ENCODE measurements at regions not wholly inside any gene's neighbourhood (a gene's known extent, or its start where the extent isn't known, plus 50 kb on each side); places are given as distances from the start of the nearest gene placed in this dataset.
"Not testable (repeated sequence)": the region's sequence is repeated elsewhere in the genome, so short reads cannot be mapped to it uniquely, and the experiment has no call there.

GRCh38 chr17:15869868-15870267 is 75.1 kb upstream of the ADORA2B start:
- not testable (repeated sequence) for DNase-seq (ENCODE audit: low spot score)

DNA sequence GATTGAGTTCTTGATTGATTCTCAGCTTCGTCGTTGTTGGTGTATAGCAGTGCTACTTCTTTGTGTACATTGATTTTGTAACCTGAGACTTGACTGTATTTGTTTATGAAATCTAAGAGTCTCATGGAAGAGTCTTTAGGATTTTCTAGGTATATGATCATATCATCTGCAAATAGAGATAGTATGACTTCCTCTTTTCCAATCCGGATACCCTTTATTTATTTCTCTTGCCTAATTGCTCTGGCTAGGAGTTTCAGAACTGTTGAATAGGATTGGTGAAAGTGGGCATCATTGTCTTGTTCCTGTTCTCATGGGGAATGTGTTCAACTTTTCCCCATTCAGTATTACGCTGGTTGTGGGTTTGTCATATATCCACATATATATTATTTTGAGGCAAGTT is 72.3 kb upstream of the ADORA2B start:
- H3K36me3 Mint-ChIP-seq (ENCODE audit: low read depth); H3K27ac Mint-ChIP-seq; DNase-seq (ENCODE audit: low spot score); intact Hi-C loops (cut with micrococcal nuclease); H3K9me3 Mint-ChIP-seq; H3K4me3 Mint-ChIP-seq (ENCODE audit: low read depth); H3K4me1 Mint-ChIP-seq (ENCODE audit: low read depth): not testable (repeated sequence)
- peaks cover 27% of the 10 kb centered on the region for H3K27me3 Mint-ChIP-seq (ENCODE audit: low read depth)

More at GRCh38 chr17:15869868-15870267, 75.1 kb upstream of the ADORA2B start:
- H3K36me3 Mint-ChIP-seq (ENCODE audit: low read depth); intact Hi-C loops (cut with micrococcal nuclease); H3K4me1 Mint-ChIP-seq (ENCODE audit: low read depth); H3K4me3 Mint-ChIP-seq (ENCODE audit: low read depth); H3K27ac Mint-ChIP-seq; H3K9me3 Mint-ChIP-seq: not testable (repeated sequence)
- peaks cover 22% of the 10 kb centered on the region for H3K27me3 Mint-ChIP-seq (ENCODE audit: low read depth)

DNA sequence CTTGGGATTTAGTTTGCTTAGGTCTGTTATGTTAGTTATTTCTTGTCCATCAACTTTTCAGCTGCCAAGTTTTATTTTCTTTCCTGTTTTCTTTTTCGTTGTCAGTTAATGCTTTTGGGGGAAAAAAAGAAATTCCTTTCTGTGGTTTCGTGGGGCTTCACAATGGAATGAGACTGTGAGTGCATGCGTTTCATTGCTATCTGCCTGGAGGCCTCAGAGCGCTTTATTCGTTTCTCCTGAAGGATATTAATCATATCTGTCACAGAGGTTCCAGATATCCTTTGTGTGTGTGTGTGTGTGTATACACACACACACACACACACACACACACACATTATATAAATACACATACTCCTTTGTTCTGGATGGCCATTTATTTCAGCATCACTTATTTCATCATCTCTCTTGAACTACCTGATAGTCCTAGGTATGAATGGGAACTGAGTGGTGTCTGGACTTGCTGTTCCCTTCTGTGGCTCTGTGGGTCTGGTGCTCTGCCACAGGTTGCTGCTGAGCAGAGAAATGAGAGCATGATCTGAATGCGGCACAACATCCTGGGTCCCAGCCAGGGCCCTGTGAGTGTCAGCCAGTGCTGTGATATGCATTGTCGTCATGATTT is 66.9 kb upstream of the ADORA2B start:
- intact Hi-C loops (cut with micrococcal nuclease); DNase-seq (ENCODE audit: low spot score); H3K36me3 Mint-ChIP-seq (ENCODE audit: low read depth); H3K27ac Mint-ChIP-seq; H3K9me3 Mint-ChIP-seq; H3K4me1 Mint-ChIP-seq (ENCODE audit: low read depth); H3K4me3 Mint-ChIP-seq (ENCODE audit: low read depth): not testable (repeated sequence)
- H3K27me3 Mint-ChIP-seq (ENCODE audit: low read depth), result peaks cover 15% of the 10 kb centered on the region

DNA sequence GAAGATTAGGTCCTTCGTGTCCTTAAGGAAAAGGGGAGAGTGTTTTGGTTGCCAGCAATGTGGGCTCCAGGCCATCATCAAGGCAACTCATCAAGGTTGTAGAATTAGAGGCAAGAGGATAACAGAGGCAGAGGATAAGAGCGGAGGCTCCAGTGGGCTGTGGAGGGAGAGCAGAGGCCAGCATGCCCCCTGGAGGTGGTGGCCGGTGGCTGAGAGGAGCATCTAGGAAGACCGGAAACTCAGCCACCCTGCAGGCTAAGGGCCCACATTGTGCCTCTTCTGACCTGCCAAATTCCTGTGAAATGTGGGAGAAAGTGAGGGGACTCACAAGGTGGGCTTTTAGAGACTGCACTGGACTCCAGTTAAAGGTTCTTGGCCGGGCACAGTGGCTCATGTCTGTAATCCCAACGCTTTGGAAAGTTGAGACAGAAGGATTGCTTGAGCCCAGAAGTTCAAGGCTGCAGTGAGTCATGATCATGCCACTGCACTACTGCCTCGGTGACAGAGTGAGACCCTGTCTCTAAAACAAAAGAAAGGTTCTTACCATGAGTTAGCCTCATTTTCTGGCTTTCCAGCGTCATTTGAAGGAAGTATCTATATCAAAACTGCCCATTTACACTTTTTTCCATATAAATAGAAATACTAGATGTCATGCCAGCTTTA is 62.7 kb upstream of the ADORA2B start:
- H3K27ac Mint-ChIP-seq, result no peak overlapping the region
- no peak overlapping the region for H3K4me3 Mint-ChIP-seq (ENCODE audit: low read depth)
- no peaks in the 10 kb centered on the region for H3K27me3 Mint-ChIP-seq (ENCODE audit: low read depth)
- DNase-seq (ENCODE audit: low spot score), result no peak
- no peaks in the 10 kb centered on the region for H3K36me3 Mint-ChIP-seq (ENCODE audit: low read depth)
- H3K4me1 Mint-ChIP-seq (ENCODE audit: low read depth), result peaks cover 26% of the 10 kb centered on the region
- H3K9me3 Mint-ChIP-seq, result no peaks in the 10 kb centered on the region
- intact Hi-C loops (cut with micrococcal nuclease), result no loop called here

DNA sequence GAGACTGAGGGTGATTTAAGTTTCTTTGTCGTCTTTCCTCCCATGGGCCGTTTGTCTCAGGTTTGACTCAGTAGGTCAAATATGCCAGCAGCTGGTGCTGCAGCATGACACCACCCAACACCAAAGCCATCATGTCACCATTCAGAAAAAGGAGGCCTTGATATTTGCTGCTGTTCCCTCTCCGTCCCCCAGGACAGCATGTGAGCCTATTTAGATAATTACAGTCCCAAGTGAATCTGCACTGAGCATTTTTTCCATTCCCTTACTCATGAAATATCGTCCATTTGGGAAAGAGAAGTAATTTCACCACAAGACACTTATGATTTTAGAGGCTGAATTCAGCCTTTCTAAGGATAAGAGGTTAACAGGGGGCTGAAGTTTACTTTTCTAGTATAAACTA is 62.2 kb upstream of the ADORA2B start:
- H3K36me3 Mint-ChIP-seq (ENCODE audit: low read depth), result no peaks in the 10 kb centered on the region

DNA sequence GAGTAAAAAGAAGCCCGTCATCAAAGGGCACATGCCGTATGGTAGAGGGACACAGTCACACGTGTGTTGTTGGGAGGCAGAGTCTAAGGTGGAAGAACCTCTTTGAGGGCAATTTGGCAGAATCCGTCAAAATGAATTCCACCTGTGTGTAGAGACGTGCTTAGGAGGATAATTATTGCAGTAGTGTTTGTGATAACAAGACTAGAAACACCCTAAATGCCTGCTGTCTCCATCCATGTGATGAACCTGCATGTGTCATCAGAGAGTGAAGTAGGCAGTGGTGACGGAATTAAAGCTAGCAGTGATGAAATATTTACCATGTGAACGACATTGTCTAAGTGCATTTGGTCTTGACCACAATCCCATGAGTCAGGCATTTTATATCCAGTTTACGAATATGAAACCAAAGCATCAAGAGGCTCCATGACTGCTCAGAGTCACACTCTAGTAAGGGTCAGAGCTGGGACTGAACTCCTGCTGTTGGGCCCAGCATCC is 61.3 kb upstream of the ADORA2B start:
- DNase-seq (ENCODE audit: low spot score), result no peak
- Mint-ChIP-seq H3K27ac (no peak overlapping the region), H3K9me3 (no peaks in the 10 kb centered on the region), H3K4me1 (ENCODE audit: low read depth) (peaks cover 29% of the 10 kb centered on the region), H3K27me3 (ENCODE audit: low read depth) (no peaks in the 10 kb centered on the region), H3K36me3 (ENCODE audit: low read depth) (no peaks in the 10 kb centered on the region), H3K4me3 (ENCODE audit: low read depth) (no peak overlapping the region)
- intact Hi-C loops (cut with micrococcal nuclease), result loop anchor here (2.0 kb wide), 1 partner anchor 15 kb away; no protein-coding TSS in a partner anchor

More for the DNA sequence above, 62.2 kb upstream of the ADORA2B start:
- peaks cover 29% of the 10 kb centered on the region for H3K4me1 Mint-ChIP-seq (ENCODE audit: low read depth)
- intact Hi-C loops (cut with micrococcal nuclease), result no loop called here
- DNase-seq (ENCODE audit: low spot score), result no peak
- no peaks in the 10 kb centered on the region for H3K27me3 Mint-ChIP-seq (ENCODE audit: low read depth)
- no peak overlapping the region for H3K4me3 Mint-ChIP-seq (ENCODE audit: low read depth)
- no peak overlapping the region for H3K27ac Mint-ChIP-seq
- no peaks in the 10 kb centered on the region for H3K9me3 Mint-ChIP-seq

GRCh38 chr17:15884731-15885130 is 60.2 kb upstream of the ADORA2B start:
- Mint-ChIP-seq H3K27me3 (ENCODE audit: low read depth) (no peaks in the 10 kb centered on the region), H3K36me3 (ENCODE audit: low read depth) (no peaks in the 10 kb centered on the region), H3K4me3 (ENCODE audit: low read depth) (no peak overlapping the region), H3K4me1 (ENCODE audit: low read depth) (peaks cover 29% of the 10 kb centered on the region), H3K9me3 (no peaks in the 10 kb centered on the region), H3K27ac (no peak overlapping the region)
- intact Hi-C loops (cut with micrococcal nuclease), result loop anchor here (1.0 to 5.0 kb wide), 3 partner anchors 14 to 75 kb away; no protein-coding TSS in a partner anchor
- no peak for DNase-seq (ENCODE audit: low spot score)

GRCh38 chr17:15885770-15886169 is 59.2 kb upstream of the ADORA2B start:
- Mint-ChIP-seq H3K27ac (peak overlapping the region; percentile 81), H3K4me1 (ENCODE audit: low read depth) (peaks cover 29% of the 10 kb centered on the region), H3K4me3 (ENCODE audit: low read depth) (no peak overlapping the region), H3K27me3 (ENCODE audit: low read depth) (peaks cover 2% of the 10 kb centered on the region), H3K36me3 (ENCODE audit: low read depth) (no peaks in the 10 kb centered on the region), H3K9me3 (no peaks in the 10 kb centered on the region)
- intact Hi-C loops (cut with micrococcal nuclease), result loop anchor here (1.0 to 5.0 kb wide), 4 partner anchors 13 to 113 kb away; partner anchors contain the start of genes TTC19 and ZSWIM7
- peak; percentile 24 for DNase-seq (ENCODE audit: low spot score)

- H3K4me1 Mint-ChIP-seq (ENCODE audit: low read depth), result peaks cover 29% of the 10 kb centered on the region
- no peaks in the 10 kb centered on the region for H3K36me3 Mint-ChIP-seq (ENCODE audit: low read depth)
- DNase-seq (ENCODE audit: low spot score), result no peak
- peak overlapping the region; percentile 81 for H3K27ac Mint-ChIP-seq
- peak overlapping the region; percentile 11 for H3K4me3 Mint-ChIP-seq (ENCODE audit: low read depth)
- H3K27me3 Mint-ChIP-seq (ENCODE audit: low read depth), result peaks cover 2% of the 10 kb centered on the region
- no peaks in the 10 kb centered on the region for H3K9me3 Mint-ChIP-seq
- intact Hi-C loops (cut with micrococcal nuclease), result loop anchor here (2.0 to 5.0 kb wide), 2 partner anchors 54 to 113 kb away; partner anchors contain the start of genes TTC19 and ZSWIM7
Measured at GRCh38 chr17:15886221-15886620, 58.7 kb upstream of the ADORA2B start.

- Mint-ChIP-seq H3K4me1 (ENCODE audit: low read depth) (peaks cover 29% of the 10 kb centered on the region), H3K9me3 (no peaks in the 10 kb centered on the region)
- DNase-seq (ENCODE audit: low spot score), result peak; percentile 19
Measured at GRCh38 chr17:15886804-15887203, 58.1 kb upstream of the ADORA2B start.

DNA sequence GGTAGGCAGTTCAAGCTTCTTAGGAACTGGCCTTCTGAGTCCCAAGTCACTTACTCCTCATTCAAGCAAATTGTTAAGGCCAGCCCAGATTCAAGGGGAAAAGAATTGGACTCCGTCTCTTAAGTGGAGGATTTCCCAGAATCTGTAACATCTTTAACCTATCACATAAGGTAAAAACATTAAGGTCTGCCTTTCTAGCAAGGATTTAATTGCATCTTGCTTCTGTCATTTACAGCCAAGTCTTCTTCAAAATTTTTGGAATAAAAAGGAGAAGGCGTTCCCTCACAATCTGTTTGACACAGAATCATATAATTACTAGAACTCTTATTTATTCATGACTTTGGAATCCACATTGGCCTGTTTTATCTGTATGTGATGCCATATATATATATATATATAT is 56.5 kb upstream of the ADORA2B start:
- Mint-ChIP-seq H3K4me3 (ENCODE audit: low read depth) (no peak overlapping the region), H3K27me3 (ENCODE audit: low read depth) (peaks cover 7% of the 10 kb centered on the region), H3K27ac (no peak overlapping the region), H3K9me3 (no peaks in the 10 kb centered on the region), H3K4me1 (ENCODE audit: low read depth) (peaks cover 29% of the 10 kb centered on the region), H3K36me3 (ENCODE audit: low read depth) (no peaks in the 10 kb centered on the region)
- DNase-seq (ENCODE audit: low spot score), result no peak
- intact Hi-C loops (cut with micrococcal nuclease), result loop anchor here (5.0 kb wide), 1 partner anchor 56 kb away; no protein-coding TSS in a partner anchor

More at GRCh38 chr17:15886804-15887203, 58.1 kb upstream of the ADORA2B start:
- intact Hi-C loops (cut with micrococcal nuclease), result loop anchor here (2.0 to 5.0 kb wide), 2 partner anchors 55 to 112 kb away; partner anchors contain the start of genes TTC19 and ZSWIM7
- H3K36me3 Mint-ChIP-seq (ENCODE audit: low read depth), result no peaks in the 10 kb centered on the region
- H3K4me3 Mint-ChIP-seq (ENCODE audit: low read depth), result no peak overlapping the region
- H3K27ac Mint-ChIP-seq, result peak overlapping the region; percentile 81
- peaks cover 2% of the 10 kb centered on the region for H3K27me3 Mint-ChIP-seq (ENCODE audit: low read depth)

DNA sequence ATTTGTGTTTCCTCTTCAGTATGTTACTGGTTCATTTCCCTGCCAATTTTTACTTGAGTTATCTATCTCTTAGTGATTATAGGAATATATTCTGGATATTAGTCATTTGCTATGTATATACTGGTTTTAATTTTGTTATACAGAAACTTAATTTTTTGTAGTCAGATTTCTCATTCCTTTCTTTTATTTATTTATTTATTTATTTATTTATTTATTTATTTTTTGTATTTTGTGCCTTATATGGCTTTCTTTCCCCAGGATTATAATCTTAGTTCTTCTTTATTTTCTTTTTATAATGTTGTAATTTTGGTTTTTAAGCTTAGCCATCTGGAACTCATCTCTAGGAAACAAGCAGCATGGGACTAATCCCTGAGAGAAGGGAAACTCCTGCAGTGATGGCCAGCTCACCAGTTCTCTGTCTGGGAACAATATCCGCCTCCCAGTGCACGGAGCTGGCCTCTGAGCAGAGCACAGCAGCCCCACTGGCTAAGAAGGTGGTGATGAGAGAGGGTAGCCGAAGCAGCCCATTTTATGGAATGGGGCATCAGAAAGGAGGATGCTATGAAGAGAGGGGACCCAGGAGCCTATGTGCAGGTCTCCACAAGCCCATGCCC is 54.5 kb upstream of the ADORA2B start:
- Mint-ChIP-seq H3K27ac (no peak overlapping the region), H3K27me3 (ENCODE audit: low read depth) (peaks cover 16% of the 10 kb centered on the region), H3K4me1 (ENCODE audit: low read depth) (peaks cover 20% of the 10 kb centered on the region), H3K36me3 (ENCODE audit: low read depth) (no peaks in the 10 kb centered on the region), H3K4me3 (ENCODE audit: low read depth) (no peak overlapping the region), H3K9me3 (no peaks in the 10 kb centered on the region)
- DNase-seq (ENCODE audit: low spot score), result no peak
- intact Hi-C loops (cut with micrococcal nuclease), result no loop called here

DNA sequence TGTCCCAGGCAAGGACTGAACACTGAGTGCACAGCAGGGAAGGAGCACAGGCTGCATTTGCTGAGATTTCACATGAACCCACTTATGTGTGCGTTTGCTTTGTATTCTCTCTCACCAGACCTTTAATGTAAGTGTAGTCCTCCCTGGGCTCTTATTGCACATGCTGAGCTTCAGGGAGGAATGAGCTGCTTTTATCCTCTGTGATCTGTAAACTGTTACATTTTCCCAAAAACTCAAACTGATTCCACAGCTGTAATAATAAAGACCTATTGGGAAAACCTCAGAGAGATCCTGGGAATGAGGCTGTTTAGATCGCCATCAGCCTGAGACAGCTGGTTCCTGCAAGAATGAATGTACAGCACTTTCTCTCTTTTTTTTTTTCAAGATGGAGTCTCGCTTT is 53.6 kb upstream of the ADORA2B start:
- Mint-ChIP-seq H3K4me3 (ENCODE audit: low read depth) (no peak overlapping the region), H3K4me1 (ENCODE audit: low read depth) (peaks cover 14% of the 10 kb centered on the region), H3K27me3 (ENCODE audit: low read depth) (peaks cover 18% of the 10 kb centered on the region), H3K9me3 (peaks cover 6% of the 10 kb centered on the region), H3K27ac (no peak overlapping the region), H3K36me3 (ENCODE audit: low read depth) (no peaks in the 10 kb centered on the region)
- no peak for DNase-seq (ENCODE audit: low spot score)
- intact Hi-C loops (cut with micrococcal nuclease), result no loop called here

Measured in activated T-helper 2 cell treated with anti-CD3 and anti-CD28 coated beads, Interferon-gamma antibody, Interleukin-2, Interleukin-4, amounts not matched to agents 10 μg/mL and 5 μg/mL and 100 μg/mL, durations not matched to agents 14 hours and 24 hours and 36 hours (primary cell).